HG03457 (cell line): ENCODE measurements at regions not wholly inside any gene's neighbourhood (a gene's known extent, or its start where the extent isn't known, plus 50 kb on each side); places are given as distances from the start of the nearest gene placed in this dataset.
"Not testable (repeated sequence)": the region's sequence is repeated elsewhere in the genome, so short reads cannot be mapped to it uniquely, and the experiment has no call there.

ENCODE experiments used
- ATAC-seq: cut with Tn5 transposase; IDR thresholded peaks from one replicate; pipeline ENCODE4 v1.9.1; 2021; ENCODE audit warnings: moderate number of reproducible peaks; ENCODE audit not compliant: unreplicated experiment

DNA sequence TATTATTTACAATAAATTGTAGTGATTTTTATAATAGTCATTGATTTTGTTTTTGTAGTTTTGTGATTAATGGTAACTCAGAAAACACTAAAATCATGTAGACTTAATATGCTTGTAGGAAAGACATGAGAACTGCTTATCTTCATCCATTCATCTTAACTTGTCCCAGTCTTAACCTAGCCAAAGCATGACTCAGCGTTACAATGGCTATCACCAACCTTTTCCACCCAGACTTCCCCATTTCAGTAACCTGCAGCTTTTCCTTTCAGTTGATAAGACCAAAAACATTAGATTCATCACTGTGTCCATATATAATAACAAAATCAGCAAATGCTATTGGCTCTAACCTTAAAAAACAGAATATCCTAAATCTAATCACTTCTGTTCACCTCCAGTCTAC is 106.2 kb upstream of the KLF8 start:
- no peak for ATAC-seq

DNA sequence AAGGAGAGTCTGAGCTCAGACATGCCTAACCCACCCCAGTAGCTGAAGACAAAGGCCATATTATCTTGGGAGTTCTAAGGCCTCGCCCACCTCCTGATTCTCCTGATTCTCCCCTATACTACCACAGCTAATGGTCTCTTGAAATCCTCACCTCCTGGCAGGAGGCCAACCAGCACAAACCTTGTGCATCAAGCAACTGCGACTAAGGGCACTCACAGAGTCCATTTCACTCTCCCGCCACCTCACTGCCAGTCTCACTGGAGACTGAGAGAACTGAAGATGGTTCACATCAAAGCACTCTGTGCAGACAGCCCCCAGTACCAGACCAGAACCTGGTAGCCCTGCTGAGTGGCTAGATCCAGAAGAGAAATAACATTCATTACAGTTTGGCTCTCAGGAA is 102.1 kb upstream of the KLF8 start:
- ATAC-seq: no peak

DNA sequence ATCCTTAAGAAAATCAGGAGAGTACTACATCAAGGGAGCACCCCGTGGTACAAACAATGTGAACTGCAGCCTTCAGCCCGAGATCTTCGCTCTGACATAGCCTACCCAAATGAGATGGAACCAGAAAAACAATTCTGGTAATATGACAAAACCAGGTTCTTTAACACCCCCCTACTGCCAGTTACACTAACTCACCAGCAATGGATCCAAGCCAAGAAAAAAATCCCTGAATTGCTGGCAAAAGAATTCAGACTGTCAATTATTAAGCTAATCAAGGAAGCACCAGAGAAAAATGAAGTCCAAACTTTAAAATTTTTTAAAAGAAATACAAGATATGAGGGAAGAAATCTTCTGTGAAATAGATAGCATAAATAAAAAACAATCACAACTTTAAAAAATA is 101.7 kb upstream of the KLF8 start:
- ATAC-seq: no peak

DNA sequence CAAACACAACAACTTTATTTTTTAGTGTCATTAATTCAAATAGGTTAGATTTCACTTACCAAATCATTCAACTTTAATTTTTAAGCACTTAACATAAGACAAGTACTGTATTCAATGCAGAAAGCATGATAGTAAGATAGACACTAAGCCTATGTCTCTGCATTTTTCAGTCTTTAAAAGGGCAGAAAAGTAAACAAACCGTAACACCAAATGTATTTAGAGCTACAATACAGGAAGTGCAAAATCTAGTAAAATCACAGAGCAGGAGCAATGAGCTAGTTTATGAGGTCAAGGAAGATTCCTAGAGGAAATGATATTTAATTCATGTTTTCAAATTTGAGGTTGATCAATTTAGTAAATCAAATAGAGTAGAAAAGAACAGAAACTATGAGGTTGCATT is 68.0 kb upstream of the KLF8 start:
- not testable (repeated sequence) for ATAC-seq
